NOMO-1 treated with dmso at 0.1 percent for 144 hours (cell line): ENCODE measurements at regions not wholly inside any gene's neighbourhood (a gene's known extent, or its start where the extent isn't known, plus 50 kb on each side); places are given as distances from the start of the nearest gene placed in this dataset.

Experiments
- DNase-seq: peaks from one replicate; lab custom pipeline; 2025; ENCODE audit not compliant: unreplicated experiment; lab: John Stamatoyannopoulos, UW

- no peak for DNase-seq
Measured at GRCh38 chr1:88111816-88112215, 572.3 kb upstream of the PKN2 start.

- DNase-seq = no peak
Measured at GRCh38 chr1:88117597-88117996, 566.5 kb upstream of the PKN2 start.

- no peak for DNase-seq
Measured at GRCh38 chr1:88118176-88118845, 565.8 kb upstream of the PKN2 start.

- no peak for DNase-seq
Measured at GRCh38 chr1:88124614-88125013, 559.5 kb upstream of the PKN2 start.

- DNase-seq = no peak
Measured at GRCh38 chr1:88126467-88126866, 557.6 kb upstream of the PKN2 start.

- no peak for DNase-seq
Measured at GRCh38 chr1:88133991-88134390, 550.1 kb upstream of the PKN2 start.

GRCh38 chr1:88134983-88135921 is 548.8 kb upstream of the PKN2 start:
- DNase-seq = no peak

- no peak for DNase-seq
Measured at GRCh38 chr1:88139633-88140032, 544.4 kb upstream of the PKN2 start.

GRCh38 chr1:88140325-88140724 is 543.7 kb upstream of the PKN2 start:
- DNase-seq = no peak

- DNase-seq = no peak
Measured at GRCh38 chr1:88141499-88142074, 542.5 kb upstream of the PKN2 start.

GRCh38 chr1:88145752-88146151 is 538.3 kb upstream of the PKN2 start:
- DNase-seq = no peak

GRCh38 chr1:88149686-88150085 is 534.4 kb upstream of the PKN2 start:
- no peak for DNase-seq

- DNase-seq = no peak
Measured at GRCh38 chr1:88150330-88150729, 533.7 kb upstream of the PKN2 start.

GRCh38 chr1:88163187-88163586 is 520.9 kb upstream of the PKN2 start:
- DNase-seq = no peak

GRCh38 chr1:88168126-88168525 is 515.9 kb upstream of the PKN2 start:
- DNase-seq = no peak

- no peak for DNase-seq
Measured at GRCh38 chr1:88169139-88169538, 514.9 kb upstream of the PKN2 start.

- no peak for DNase-seq
Measured at GRCh38 chr1:88169939-88170338, 514.1 kb upstream of the PKN2 start.

GRCh38 chr1:88175120-88175630 is 508.9 kb upstream of the PKN2 start:
- DNase-seq = no peak

- no peak for DNase-seq
Measured at GRCh38 chr1:88175631-88176226, 508.3 kb upstream of the PKN2 start.

GRCh38 chr1:88179943-88180342 is 504.1 kb upstream of the PKN2 start:
- no peak for DNase-seq

GRCh38 chr1:88180449-88181108 is 503.5 kb upstream of the PKN2 start:
- peak; percentile 64 for DNase-seq
